MM.1S (cell line): ENCODE measurements at regions not wholly inside any gene's neighbourhood (a gene's known extent, or its start where the extent isn't known, plus 50 kb on each side); places are given as distances from the start of the nearest gene placed in this dataset.

Source experiments
- DNase-seq: peaks from one replicate; pipeline ENCODE4 v3.0.0-alpha.2; 2015
- H2AFZ ChIP-seq: fragments of 300-600 bp; sonication (generic); 2 replicates; pipeline ENCODE4 v1.6.0; 2016; ENCODE audit warnings: antibody characterized with exemption, low read length
- H3F3A ChIP-seq: fragments of 300-600 bp; sonication (generic); 2 replicates; pipeline ENCODE4 v1.6.1; 2016; ENCODE audit warnings: mild to moderate bottlenecking, antibody characterized with exemption, low read length, moderate library complexity, mixed read lengths; ENCODE audit not compliant: insufficient read depth
- H3K27ac ChIP-seq: fragments of 300-600 bp; sonication (generic); 2 replicates; pipeline ENCODE4 v1.5.1; 2016; ENCODE audit warnings: mild to moderate bottlenecking, low read length
- H3K27me3 ChIP-seq: fragments of 300-600 bp; sonication (generic); replicated peaks from 2 replicates; pipeline ENCODE4 v1.6.0; 2016; ENCODE audit warnings: low read length; ENCODE audit not compliant: insufficient read depth
- H3K36me3 ChIP-seq: fragments of 300-600 bp; sonication (generic); replicated peaks from 2 replicates; pipeline ENCODE4 v1.6.1; 2016; ENCODE audit warnings: mild to moderate bottlenecking, low read length, mixed read lengths; ENCODE audit not compliant: insufficient read depth
- H3K4me1 ChIP-seq: fragments of 300-600 bp; sonication (generic); 2 replicates; pipeline ENCODE4 v1.6.1; 2016; ENCODE audit warnings: low read length, mixed read lengths
- H3K4me2 ChIP-seq: fragments of 300-600 bp; sonication (generic); 2 replicates; pipeline ENCODE4 v1.6.0; 2016; ENCODE audit warnings: low read depth, low read length
- H3K4me3 ChIP-seq: fragments of 300-600 bp; sonication (generic); 2 replicates; pipeline ENCODE4 v1.5.1; 2016; ENCODE audit warnings: low read length, mixed read lengths
- H3K79me2 ChIP-seq: fragments of 300-600 bp; sonication (generic); 2 replicates; pipeline ENCODE4 v1.6.1; 2016; ENCODE audit warnings: mixed run types, low read length, mixed read lengths
- H3K9ac ChIP-seq: fragments of 300-600 bp; sonication (generic); 2 replicates; pipeline ENCODE4 v1.6.1; 2016; ENCODE audit warnings: low read length, mixed read lengths
- H3K9me2 ChIP-seq: fragments of 300-600 bp; sonication (generic); replicated peaks from 2 replicates; pipeline ENCODE4 v1.6.1; 2016; ENCODE audit warnings: mild to moderate bottlenecking, low read length, mixed read lengths; ENCODE audit not compliant: insufficient read depth
- H3K9me3 ChIP-seq: fragments of 300-600 bp; sonication (generic); replicated peaks from 2 replicates; pipeline ENCODE4 v1.6.1; 2016; ENCODE audit warnings: mild to moderate bottlenecking, low read length, mixed read lengths; ENCODE audit not compliant: insufficient read depth
- H4K20me1 ChIP-seq: fragments of 300-600 bp; sonication (generic); 2 replicates; pipeline ENCODE4 v1.6.1; 2016; ENCODE audit warnings: mild to moderate bottlenecking, low read length, moderate library complexity, mixed read lengths; ENCODE audit not compliant: insufficient read depth
- CTCF ChIP-seq: fragments of 300-600 bp; sonication (generic); IDR thresholded peaks from 2 replicates; pipeline ENCODE4 v1.5.1; 2016; ENCODE audit warnings: antibody characterized with exemption, low read length, mixed read lengths
- EZH2 ChIP-seq: fragments of 300-600 bp; sonication (generic); optimal IDR thresholded peaks from 2 replicates; pipeline ENCODE3; 2017; ENCODE audit warnings: low read depth, mild to moderate bottlenecking, antibody characterized with exemption, low read length, mixed read lengths
- EZH2phosphoT487 ChIP-seq: fragments of 300-600 bp; sonication (generic); IDR thresholded peaks from 2 replicates; pipeline ENCODE4 v1.6.1; 2018; ENCODE audit warnings: antibody characterized with exemption, low read length

DNA sequence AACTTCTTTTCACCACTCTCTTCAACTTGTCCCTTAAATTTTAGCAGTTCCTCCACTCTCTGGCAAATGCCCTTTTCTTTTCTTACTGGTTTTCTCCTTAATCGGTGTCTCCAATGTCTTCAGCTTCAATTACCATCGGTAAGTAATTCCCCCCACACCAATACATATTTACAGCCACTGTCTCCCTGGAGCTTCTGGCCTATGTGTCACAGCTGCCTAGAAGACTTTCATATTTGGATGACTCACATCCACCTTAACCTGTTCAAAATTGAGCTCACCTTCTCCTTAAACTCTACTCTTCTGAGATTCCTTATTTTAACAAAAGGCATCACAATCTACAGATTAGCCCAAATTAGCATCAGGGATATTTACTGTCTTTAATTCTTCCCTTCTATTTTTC, 380.4 kb downstream of the POM121L12 start:
- Histone ChIP-seq H3K9ac (no peak overlapping the region), H4K20me1 (no peaks in the 10 kb centered on the region), H3K9me2 (no peaks in the 10 kb centered on the region), H3K4me1 (no peaks in the 10 kb centered on the region), H2AFZ (no peak overlapping the region), H3K4me2 (no peak overlapping the region), H3K9me3 (no peaks in the 10 kb centered on the region), H3K79me2 (no peaks in the 10 kb centered on the region), H3K27me3 (no peaks in the 10 kb centered on the region), H3F3A (no peaks in the 10 kb centered on the region), H3K27ac (no peak overlapping the region), H3K36me3 (no peaks in the 10 kb centered on the region), H3K4me3 (no peak overlapping the region)
- TF ChIP-seq CTCF = no peak
- no peak for TF ChIP-seq EZH2phosphoT487
- no peak for TF ChIP-seq EZH2
- no peak for DNase-seq

DNA sequence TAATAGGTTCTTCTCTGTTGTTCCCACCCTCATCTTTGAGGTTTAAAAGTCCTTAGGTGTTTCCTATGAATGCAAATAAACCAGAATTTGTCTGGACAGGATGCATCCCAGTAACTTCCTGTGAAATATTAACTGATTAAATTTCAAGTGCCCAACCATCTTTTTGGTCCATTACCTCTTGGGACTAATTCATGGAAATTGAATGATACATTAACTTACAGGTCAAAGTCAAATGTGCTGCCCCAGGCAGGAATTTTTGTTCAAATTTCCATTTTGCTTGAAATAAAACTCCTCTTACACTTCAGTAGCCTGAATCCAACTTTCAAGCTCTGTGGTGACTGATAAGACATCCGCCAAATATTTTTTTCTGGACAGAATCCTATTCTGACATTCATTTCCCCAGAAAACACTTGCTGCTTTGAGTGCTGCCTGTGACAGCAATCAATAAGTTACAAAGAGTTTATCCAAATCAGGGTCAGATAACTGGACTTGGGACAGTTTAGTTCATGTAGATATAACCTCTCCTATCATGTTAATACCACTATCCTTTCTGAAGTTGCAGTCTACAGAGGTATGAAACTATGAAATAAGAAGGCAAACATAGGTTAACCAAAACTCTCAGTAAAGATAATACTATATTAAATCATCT, 383.5 kb downstream of the POM121L12 start:
- Histone ChIP-seq H3K4me2 (no peak overlapping the region), H2AFZ (no peak overlapping the region), H3K27me3 (no peaks in the 10 kb centered on the region), H3K9me2 (no peaks in the 10 kb centered on the region), H3K27ac (no peak overlapping the region), H3K36me3 (no peaks in the 10 kb centered on the region), H3K4me3 (no peak overlapping the region), H3K9me3 (no peaks in the 10 kb centered on the region), H3F3A (no peaks in the 10 kb centered on the region), H4K20me1 (no peaks in the 10 kb centered on the region), H3K4me1 (no peaks in the 10 kb centered on the region), H3K9ac (no peak overlapping the region), H3K79me2 (no peaks in the 10 kb centered on the region)
- DNase-seq = no peak
- no peak for TF ChIP-seq EZH2
- TF ChIP-seq CTCF = no peak
- TF ChIP-seq EZH2phosphoT487 = no peak

GRCh38 chr7:53420550-53420949, 385.1 kb downstream of the POM121L12 start:
- no peak overlapping the region for H3K27ac ChIP-seq
- H3K4me3 ChIP-seq = no peak overlapping the region
- H3F3A ChIP-seq = no peaks in the 10 kb centered on the region
- H3K9me3 ChIP-seq = no peaks in the 10 kb centered on the region
- no peak overlapping the region for H3K4me2 ChIP-seq
- H3K4me1 ChIP-seq = no peaks in the 10 kb centered on the region
- H3K36me3 ChIP-seq = no peaks in the 10 kb centered on the region
- TF ChIP-seq EZH2 (no peak), CTCF (no peak), EZH2phosphoT487 (no peak)
- H2AFZ ChIP-seq = no peak overlapping the region
- H3K9me2 ChIP-seq = no peaks in the 10 kb centered on the region
- H3K27me3 ChIP-seq = no peaks in the 10 kb centered on the region
- H3K9ac ChIP-seq = no peak overlapping the region
- H4K20me1 ChIP-seq = no peaks in the 10 kb centered on the region
- DNase-seq = no peak
- H3K79me2 ChIP-seq = no peaks in the 10 kb centered on the region
